GM12874 (cell line): ENCODE measurements at regions not wholly inside any gene's neighbourhood (a gene's known extent, or its start where the extent isn't known, plus 50 kb on each side); places are given as distances from the start of the nearest gene placed in this dataset.

Source experiments
- CTCF ChIP-seq: IDR thresholded peaks from 2 replicates; pipeline ENCODE4 v1.5.1; 2011; ENCODE audit warnings: low read depth, mild to moderate bottlenecking, control low read depth, low read length, moderate library complexity; ENCODE audit not compliant: insufficient read depth

- TF ChIP-seq CTCF = no peak
These were observed 1183.7 kb upstream of the TMEM132C start for GRCh38 chr12:127083008-127083949.

- no peak for TF ChIP-seq CTCF
These were observed 1165.9 kb upstream of the TMEM132C start for GRCh38 chr12:127101076-127101475.

GRCh38 chr12:127106041-127106440, 1160.9 kb upstream of the TMEM132C start:
- TF ChIP-seq CTCF = no peak

- no peak for TF ChIP-seq CTCF
These were observed 1160.3 kb upstream of the TMEM132C start for GRCh38 chr12:127106697-127107096.

GRCh38 chr12:127107744-127108143, 1159.2 kb upstream of the TMEM132C start:
- no peak for TF ChIP-seq CTCF

- peak; percentile 41; the same call in 1 of the 2 replicates for TF ChIP-seq CTCF
These were observed 1158.4 kb upstream of the TMEM132C start for GRCh38 chr12:127108360-127109215.

GRCh38 chr12:127113945-127114344, 1153.0 kb upstream of the TMEM132C start:
- TF ChIP-seq CTCF = no peak
